H1 (cell line): ENCODE measurements at regions not wholly inside any gene's neighbourhood (a gene's known extent, or its start where the extent isn't known, plus 50 kb on each side); places are given as distances from the start of the nearest gene placed in this dataset.

Experiments
- CTCF ChIA-PET: fragments of 300-600 bp; sonication (Branson Sonifier 250); formaldehyde crosslinking; loops from one replicate; lab custom pipeline; 2021; ENCODE audit not compliant: partially characterized antibody; lab: Charles Lee
- POLR2A ChIA-PET: fragments of 300-600 bp; sonication (Branson Sonifier 250); formaldehyde crosslinking; loops from one replicate; lab custom pipeline; 2021; ENCODE audit warnings: inconsistent platforms; ENCODE audit not compliant: partially characterized antibody; lab: Charles Lee
- DNase-seq, 2 experiments: peaks; one replicate each; pipeline versions ENCODE4 v3.0.0 to v3.0.0-alpha.2; 2010 to 2022; ENCODE audit warnings: low spot score in 2 of 2, low read depth in 1 of 2, mixed read lengths in 1 of 2
- FAIRE-seq: peaks from 2 replicates; lab custom pipeline; 2011; peaks lifted over from hg19 to GRCh38; lab: Jason Lieb, UNC
- H2AFZ ChIP-seq: 2 replicates; pipeline ENCODE4 v1.8.1; 2012; ENCODE audit warnings: low read length, inconsistent platforms
- H2AK5ac ChIP-seq: 2 replicates; pipeline ENCODE4 v1.6.1; 2013; ENCODE audit warnings: low read depth, low read length
- H2BK120ac ChIP-seq: replicated peaks from 2 replicates; pipeline ENCODE3; 2013; ENCODE audit warnings: low read depth, low read length, inconsistent platforms
- H2BK12ac ChIP-seq: 2 replicates; pipeline ENCODE4 v1.6.1; 2013; ENCODE audit warnings: low read depth, low read length
- H2BK15ac ChIP-seq: 2 replicates; pipeline ENCODE4 v1.6.1; 2013; ENCODE audit warnings: low read length
- H2BK20ac ChIP-seq: 2 replicates; pipeline ENCODE4 v1.6.1; 2013; ENCODE audit warnings: low read length
- H2BK5ac ChIP-seq: 2 replicates; pipeline ENCODE4 v1.6.1; 2013; ENCODE audit warnings: low read depth, low read length
- H3K14ac ChIP-seq: 2 replicates; pipeline ENCODE4 v1.6.1; 2013; ENCODE audit warnings: inconsistent platforms; ENCODE audit not compliant: insufficient read length
- H3K18ac ChIP-seq: 2 replicates; pipeline ENCODE4 v1.6.1; 2013; ENCODE audit warnings: low read length; ENCODE audit errors: extremely low read depth
- H3K23ac ChIP-seq: 2 replicates; pipeline ENCODE4 v1.6.1; 2013; ENCODE audit warnings: inconsistent platforms; ENCODE audit not compliant: insufficient read length
- H3K23me2 ChIP-seq: 2 replicates; pipeline ENCODE4 v1.6.1; 2013; ENCODE audit warnings: low read depth, low read length
- H3K27ac ChIP-seq: 2 replicates; pipeline ENCODE4 v1.6.1; 2011; ENCODE audit warnings: low read depth, low read length, inconsistent platforms
- H3K27me3 ChIP-seq, 4 experiments: replicated peaks in 1 of 4; 1 replicate in 1 of 4; 2 replicates in 3 of 4; pipeline versions ENCODE4 v1.6.1 to v1.8.1; 2011 to 2013; ENCODE audit warnings: low read length in 3 of 4, mild to moderate bottlenecking in 3 of 4, inconsistent platforms in 2 of 4, mixed read lengths in 2 of 4, moderate library complexity in 1 of 4; ENCODE audit not compliant: control insufficient read depth in 3 of 4, insufficient read depth in 3 of 4; ENCODE audit errors: extremely low read depth in 1 of 4
- H3K36me3 ChIP-seq, 4 experiments: 2 replicates each; pipeline versions ENCODE4 v1.6.1 to v1.8.1; 2011 to 2013; ENCODE audit warnings: mild to moderate bottlenecking in 4 of 4, low read length in 3 of 4, moderate library complexity in 2 of 4, control low read depth in 1 of 4, inconsistent platforms in 1 of 4; ENCODE audit not compliant: insufficient read depth in 4 of 4, control insufficient read depth in 2 of 4
- H3K4ac ChIP-seq: replicated peaks from 2 replicates; pipeline ENCODE3; 2013; ENCODE audit warnings: low read length, low read depth, mixed read lengths, inconsistent platforms; ENCODE audit not compliant: insufficient read length
- H3K4me1 ChIP-seq, 4 experiments: replicated peaks in 1 of 4; 1 replicate in 1 of 4; 2 replicates in 3 of 4; pipeline versions ENCODE4 v1.6.1 to v1.8.1; 2011 to 2013; ENCODE audit warnings: low read length in 3 of 4, inconsistent platforms in 2 of 4, mixed read lengths in 1 of 4; ENCODE audit not compliant: insufficient read depth in 4 of 4, control insufficient read depth in 3 of 4
- H3K4me2 ChIP-seq, 2 experiments: 2 replicates each; pipeline versions ENCODE4 v1.6.1 to v1.8.1; 2011 to 2013; ENCODE audit warnings: low read depth in 2 of 2, low read length in 2 of 2, control low read depth in 1 of 2, inconsistent platforms in 1 of 2, mild to moderate bottlenecking in 1 of 2; ENCODE audit not compliant: insufficient read depth in 1 of 2
- H3K4me3 ChIP-seq, 4 experiments: fragments of 200-600, 300-600 bp in 1 of 4; sonication (generic), shearing (Covaris generic), sonication (Bioruptor Twin) in 1 of 4; 2 replicates each; pipeline versions ENCODE4 v1.5.1 to v1.8.1; 2011 to 2016; ENCODE audit warnings: low read length in 4 of 4, low read depth in 3 of 4, control low read depth in 2 of 4, inconsistent platforms in 2 of 4, mild to moderate bottlenecking in 2 of 4, mixed read lengths in 1 of 4, moderate library complexity in 1 of 4; ENCODE audit not compliant: insufficient read depth in 2 of 4; ENCODE audit errors: extremely low read depth in 1 of 4
- H3K56ac ChIP-seq: replicated peaks from 2 replicates; pipeline ENCODE3; 2013; ENCODE audit warnings: low read depth, mild to moderate bottlenecking, mixed read lengths, low read length, inconsistent platforms; ENCODE audit not compliant: insufficient read length
- H3K79me1 ChIP-seq: 2 replicates; pipeline ENCODE4 v1.6.1; 2013; ENCODE audit warnings: low read depth, low read length, control low read depth
- H3K79me2 ChIP-seq, 2 experiments: 2 replicates each; pipeline versions ENCODE4 v1.6.1 to v1.8.1; 2012 to 2013; ENCODE audit warnings: low read length in 2 of 2, mild to moderate bottlenecking in 2 of 2, inconsistent platforms in 1 of 2; ENCODE audit not compliant: insufficient read depth in 2 of 2, control insufficient read depth in 1 of 2
- H3K9ac ChIP-seq, 4 experiments: replicated peaks in 1 of 4; 1 replicate in 1 of 4; 2 replicates in 3 of 4; pipeline versions ENCODE4 v1.6.1 to v1.8.1; 2011 to 2013; ENCODE audit warnings: low read depth in 3 of 4, low read length in 3 of 4, control low read depth in 2 of 4, mild to moderate bottlenecking in 2 of 4, moderate library complexity in 2 of 4, inconsistent platforms in 1 of 4; ENCODE audit errors: extremely low read depth in 1 of 4
- H3K9me3 ChIP-seq, 2 experiments: 2 replicates each; pipeline versions ENCODE4 v1.6.1 to v1.8.1; 2012 to 2013; ENCODE audit warnings: mild to moderate bottlenecking in 2 of 2, moderate library complexity in 2 of 2, control low read depth in 1 of 2, inconsistent platforms in 1 of 2, low read depth in 1 of 2, low read length in 1 of 2, mixed read lengths in 1 of 2; ENCODE audit not compliant: insufficient read depth in 2 of 2
- H4K20me1 ChIP-seq, 2 experiments: replicated peaks in 1 of 2; 2 replicates each; pipeline versions ENCODE3 to v1.8.1; 2011 to 2013; ENCODE audit warnings: inconsistent platforms in 2 of 2, low read length in 2 of 2, mild to moderate bottlenecking in 1 of 2; ENCODE audit not compliant: insufficient read depth in 2 of 2, control insufficient read depth in 1 of 2
- H4K5ac ChIP-seq: 2 replicates; pipeline ENCODE4 v1.6.1; 2013; ENCODE audit warnings: low read length, low read depth, mixed read lengths, inconsistent platforms; ENCODE audit not compliant: insufficient read length
- H4K8ac ChIP-seq: 2 replicates; pipeline ENCODE4 v1.8.0; 2013; ENCODE audit warnings: mild to moderate bottlenecking, moderate library complexity, low read length, inconsistent platforms; ENCODE audit not compliant: insufficient read depth; ENCODE audit errors: extremely low read depth
- H4K91ac ChIP-seq: replicated peaks from 2 replicates; pipeline ENCODE3; 2013; ENCODE audit warnings: low read length, mixed read lengths, inconsistent platforms; ENCODE audit not compliant: insufficient read length
- BACH1 ChIP-seq: IDR thresholded peaks from 2 replicates; pipeline ENCODE4 v1.6.1; 2012; ENCODE audit warnings: low read length, improper control_type of control experiment
- CEBPB ChIP-seq: IDR thresholded peaks from 2 replicates; pipeline ENCODE4 v1.6.1; 2012; ENCODE audit warnings: low read depth, low read length
- GABPA ChIP-seq: IDR thresholded peaks from 2 replicates; pipeline ENCODE4 v1.6.1; 2011; ENCODE audit warnings: mild to moderate bottlenecking, low read length, moderate library complexity, borderline replicate concordance; ENCODE audit not compliant: insufficient read depth
- GTF2F1 ChIP-seq: IDR thresholded peaks from 2 replicates; pipeline ENCODE4 v1.6.1; 2012; ENCODE audit warnings: low read depth, low read length, improper control_type of control experiment, borderline replicate concordance
- JUND ChIP-seq: IDR thresholded peaks from 2 replicates; pipeline ENCODE4 v1.6.1; 2011; ENCODE audit warnings: mild to moderate bottlenecking, improper control_type of control experiment, low read length
- NRF1 ChIP-seq: IDR thresholded peaks from 2 replicates; pipeline ENCODE4 v1.6.1; 2011; ENCODE audit warnings: mild to moderate bottlenecking, low read depth, low read length, improper control_type of control experiment
- RAD21 ChIP-seq, 2 experiments: IDR thresholded peaks in 1 of 2; conservative IDR thresholded peaks in 1 of 2; 2 replicates each; pipeline ENCODE4 v1.6.1; 2011; ENCODE audit warnings: low read depth in 2 of 2, low read length in 2 of 2, improper control_type of control experiment in 1 of 2, inconsistent platforms in 1 of 2, mild to moderate bottlenecking in 1 of 2, moderate library complexity in 1 of 2
- RBBP5 ChIP-seq: IDR thresholded peaks from 2 replicates; pipeline ENCODE4 v1.7.1; 2012; ENCODE audit warnings: low read depth, mild to moderate bottlenecking, inconsistent platforms, low read length, moderate library complexity, borderline replicate concordance
- RNF2 ChIP-seq: fragments of 200-900, 300-1000 bp; sonication (generic); IDR thresholded peaks from 2 replicates; pipeline ENCODE4 v1.7.1; 2016; ENCODE audit warnings: borderline replicate concordance, low read depth, mild to moderate bottlenecking, antibody characterized with exemption, low read length; ENCODE audit not compliant: poor library complexity, severe bottlenecking; ENCODE audit errors: missing control alignments
- SIX5 ChIP-seq: IDR thresholded peaks from 2 replicates; pipeline ENCODE4 v1.6.1; 2011; ENCODE audit warnings: mild to moderate bottlenecking, low read depth, low read length
- SP4 ChIP-seq: IDR thresholded peaks from 2 replicates; pipeline ENCODE4 v1.6.1; 2012; ENCODE audit warnings: low read length, inconsistent platforms
- TAF7 ChIP-seq: optimal IDR thresholded peaks from 2 replicates; pipeline ENCODE3; 2011; ENCODE audit warnings: low read depth, mild to moderate bottlenecking, inconsistent platforms, low read length, moderate library complexity, borderline replicate concordance
- TEAD4 ChIP-seq: IDR thresholded peaks from 2 replicates; pipeline ENCODE4 v1.6.1; 2012; ENCODE audit warnings: low read depth, low read length, inconsistent platforms, mixed read lengths
- WGBS, 2 experiments: shearing (Covaris generic) in 1 of 2; methylation state at CpG; one replicate each; pipeline versions ENCODE4 v1.1.6 to v1.1.7; 2013 to 2015; ENCODE audit warnings: low lambda C conversion rate in 2 of 2, mixed read lengths in 2 of 2, inconsistent platforms in 1 of 2, low coverage in 1 of 2, missing lambda C conversion rate in 1 of 2; ENCODE audit not compliant: insufficient replicate concordance in 2 of 2, insufficient coverage in 1 of 2, insufficient read length in 1 of 2; ENCODE audit errors: extremely low coverage in 1 of 2, missing lambda C conversion rate in 1 of 2; 5-methylcytosine and 5-hydroxymethylcytosine counted together
- TF ChIP-seq, protein P1 (sequence below): IDR thresholded peaks from 2 replicates; pipeline ENCODE4 v1.6.1; 2012; ENCODE audit warnings: low read length, inconsistent platforms

- Histone ChIP-seq H4K91ac (no peak overlapping the region), H3K56ac (no peak overlapping the region), H2AFZ (no peak overlapping the region), H4K8ac (no peak overlapping the region), H4K5ac (no peak overlapping the region), H3K9ac (no peak overlapping the region), H2BK20ac (no peak overlapping the region), H3K14ac (no peak overlapping the region), H3K18ac (no peak overlapping the region), H4K20me1 (no peaks in the 10 kb centered on the region), H2BK120ac (no peak overlapping the region), H3K4me1 (no peaks in the 10 kb centered on the region), H3K4ac (no peak overlapping the region), H3K27me3 (no peaks in the 10 kb centered on the region), H3K27ac (no peak overlapping the region), H2BK15ac (no peak overlapping the region), H3K23me2 (no peaks in the 10 kb centered on the region), H2BK5ac (no peak overlapping the region), H3K79me1 (no peaks in the 10 kb centered on the region), H3K9me3 (no peaks in the 10 kb centered on the region), H3K36me3 (no peaks in the 10 kb centered on the region), H2BK12ac (no peak overlapping the region), H3K23ac (no peak overlapping the region), H2AK5ac (no peak overlapping the region), H3K4me3 (no peak overlapping the region), H3K79me2 (no peaks in the 10 kb centered on the region), H3K4me2 (no peak overlapping the region)
- 95% methylated on average over 1 of the region's 1 CpG; no CpG with 5 or more reads in 1 of the 2 experiments for WGBS, 2 experiments
- DNase-seq (no peak), FAIRE-seq (no peak)
- CTCF ChIA-PET, result no interaction called here
- POLR2A ChIA-PET, result no interaction called here
- TF ChIP-seq RBBP5 (no peak), TEAD4 (no peak), RAD21 (IDR thresholded peaks at IDR 0.05 in 1 of 2, conservative IDR thresholded peaks at IDR 0.05 in 1 of 2; ENCODE audit: low read depth in 2 of 2, low read length in 2 of 2) (no peak), NRF1 (no peak), GTF2F1 (no peak), GABPA (no peak), TAF7 (no peak), CEBPB (no peak), SIX5 (no peak), SP4 (no peak), JUND (no peak), BACH1 (no peak), RNF2 (no peak)
- TF ChIP-seq, protein P1, sequence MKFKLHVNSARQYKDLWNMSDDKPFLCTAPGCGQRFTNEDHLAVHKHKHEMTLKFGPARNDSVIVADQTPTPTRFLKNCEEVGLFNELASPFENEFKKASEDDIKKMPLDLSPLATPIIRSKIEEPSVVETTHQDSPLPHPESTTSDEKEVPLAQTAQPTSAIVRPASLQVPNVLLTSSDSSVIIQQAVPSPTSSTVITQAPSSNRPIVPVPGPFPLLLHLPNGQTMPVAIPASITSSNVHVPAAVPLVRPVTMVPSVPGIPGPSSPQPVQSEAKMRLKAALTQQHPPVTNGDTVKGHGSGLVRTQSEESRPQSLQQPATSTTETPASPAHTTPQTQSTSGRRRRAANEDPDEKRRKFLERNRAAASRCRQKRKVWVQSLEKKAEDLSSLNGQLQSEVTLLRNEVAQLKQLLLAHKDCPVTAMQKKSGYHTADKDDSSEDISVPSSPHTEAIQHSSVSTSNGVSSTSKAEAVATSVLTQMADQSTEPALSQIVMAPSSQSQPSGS, result no peak
Measured at GRCh38 chr5:145221416-145221815, 613.7 kb downstream of the PRELID2 start.
